ENCODE measurements at regions not wholly inside any gene's neighbourhood (a gene's known extent, or its start where the extent isn't known, plus 50 kb on each side); places are given as distances from the start of the nearest gene placed in this dataset.

- Histone ChIP-seq H3K9me3 (ENCODE audit: severe bottlenecking) (no peaks in the 10 kb centered on the region), H3K4me3 (ENCODE audit: severe bottlenecking) (no peak overlapping the region), H3K36me3 (ENCODE audit: low read depth) (no peaks in the 10 kb centered on the region), H3K4me1 (ENCODE audit: insufficient read depth, poor library complexity, severe bottlenecking) (no peaks in the 10 kb centered on the region), H3K27me3 (ENCODE audit: insufficient read depth, poor library complexity, severe bottlenecking) (no peaks in the 10 kb centered on the region), H3K27ac (ENCODE audit: poor library complexity, severe bottlenecking) (no peak overlapping the region)
- TF ChIP-seq, protein P1, sequence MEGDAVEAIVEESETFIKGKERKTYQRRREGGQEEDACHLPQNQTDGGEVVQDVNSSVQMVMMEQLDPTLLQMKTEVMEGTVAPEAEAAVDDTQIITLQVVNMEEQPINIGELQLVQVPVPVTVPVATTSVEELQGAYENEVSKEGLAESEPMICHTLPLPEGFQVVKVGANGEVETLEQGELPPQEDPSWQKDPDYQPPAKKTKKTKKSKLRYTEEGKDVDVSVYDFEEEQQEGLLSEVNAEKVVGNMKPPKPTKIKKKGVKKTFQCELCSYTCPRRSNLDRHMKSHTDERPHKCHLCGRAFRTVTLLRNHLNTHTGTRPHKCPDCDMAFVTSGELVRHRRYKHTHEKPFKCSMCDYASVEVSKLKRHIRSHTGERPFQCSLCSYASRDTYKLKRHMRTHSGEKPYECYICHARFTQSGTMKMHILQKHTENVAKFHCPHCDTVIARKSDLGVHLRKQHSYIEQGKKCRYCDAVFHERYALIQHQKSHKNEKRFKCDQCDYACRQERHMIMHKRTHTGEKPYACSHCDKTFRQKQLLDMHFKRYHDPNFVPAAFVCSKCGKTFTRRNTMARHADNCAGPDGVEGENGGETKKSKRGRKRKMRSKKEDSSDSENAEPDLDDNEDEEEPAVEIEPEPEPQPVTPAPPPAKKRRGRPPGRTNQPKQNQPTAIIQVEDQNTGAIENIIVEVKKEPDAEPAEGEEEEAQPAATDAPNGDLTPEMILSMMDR (IDR thresholded peaks at IDR 0.05; ENCODE audit: poor library complexity, severe bottlenecking) = no peak
- ATAC-seq (ENCODE audit: low read depth) (no peak), DNase-seq (ENCODE audit: low spot score) (no peak)
Measured at GRCh38 chr2:16260041-16260830, 319.9 kb downstream of the MYCN start.

DNA sequence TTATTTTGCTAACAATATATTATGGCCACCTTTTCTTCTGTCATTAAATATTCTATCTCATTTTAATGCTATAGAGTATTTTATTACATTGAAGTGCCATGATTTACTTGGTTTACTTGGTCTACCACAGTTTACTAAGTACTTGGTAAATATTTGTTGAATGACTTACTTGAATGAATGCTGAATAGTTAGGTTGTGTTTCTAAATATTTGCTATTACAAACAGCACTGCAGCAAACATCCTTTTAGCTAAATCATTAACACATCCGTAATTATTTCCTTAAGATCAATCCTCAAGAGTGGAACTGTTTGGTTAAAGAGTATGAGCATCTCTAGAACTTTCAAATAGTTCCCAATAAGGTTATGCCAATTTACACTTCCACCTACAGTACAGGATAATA lies 318.7 kb downstream of the MYCN start:
- no peaks in the 10 kb centered on the region for H3K4me1 ChIP-seq (ENCODE audit: insufficient read depth, poor library complexity, severe bottlenecking)
- H3K4me3 ChIP-seq (ENCODE audit: severe bottlenecking) = no peak overlapping the region
- no peaks in the 10 kb centered on the region for H3K9me3 ChIP-seq (ENCODE audit: severe bottlenecking)
- TF ChIP-seq, protein P1 (IDR thresholded peaks at IDR 0.05; ENCODE audit: poor library complexity, severe bottlenecking) = no peak
- no peaks in the 10 kb centered on the region for H3K36me3 ChIP-seq (ENCODE audit: low read depth)
- H3K27ac ChIP-seq (ENCODE audit: poor library complexity, severe bottlenecking) = no peak overlapping the region
- no peak for DNase-seq (ENCODE audit: low spot score)
- ATAC-seq (ENCODE audit: low read depth) = no peak
- no peaks in the 10 kb centered on the region for H3K27me3 ChIP-seq (ENCODE audit: insufficient read depth, poor library complexity, severe bottlenecking)

- no peaks in the 10 kb centered on the region for H3K9me3 ChIP-seq (ENCODE audit: severe bottlenecking)
- TF ChIP-seq, protein P1 (IDR thresholded peaks at IDR 0.05; ENCODE audit: poor library complexity, severe bottlenecking) = no peak
- H3K27me3 ChIP-seq (ENCODE audit: insufficient read depth, poor library complexity, severe bottlenecking) = no peaks in the 10 kb centered on the region
- ATAC-seq (ENCODE audit: low read depth) (no peak), DNase-seq (ENCODE audit: low spot score) (no peak)
- H3K36me3 ChIP-seq (ENCODE audit: low read depth) = no peaks in the 10 kb centered on the region
- no peak overlapping the region for H3K4me3 ChIP-seq (ENCODE audit: severe bottlenecking)
- no peaks in the 10 kb centered on the region for H3K4me1 ChIP-seq (ENCODE audit: insufficient read depth, poor library complexity, severe bottlenecking)
- H3K27ac ChIP-seq (ENCODE audit: poor library complexity, severe bottlenecking) = no peak overlapping the region
Measured at GRCh38 chr2:16258350-16258749, 318.0 kb downstream of the MYCN start.

DNA sequence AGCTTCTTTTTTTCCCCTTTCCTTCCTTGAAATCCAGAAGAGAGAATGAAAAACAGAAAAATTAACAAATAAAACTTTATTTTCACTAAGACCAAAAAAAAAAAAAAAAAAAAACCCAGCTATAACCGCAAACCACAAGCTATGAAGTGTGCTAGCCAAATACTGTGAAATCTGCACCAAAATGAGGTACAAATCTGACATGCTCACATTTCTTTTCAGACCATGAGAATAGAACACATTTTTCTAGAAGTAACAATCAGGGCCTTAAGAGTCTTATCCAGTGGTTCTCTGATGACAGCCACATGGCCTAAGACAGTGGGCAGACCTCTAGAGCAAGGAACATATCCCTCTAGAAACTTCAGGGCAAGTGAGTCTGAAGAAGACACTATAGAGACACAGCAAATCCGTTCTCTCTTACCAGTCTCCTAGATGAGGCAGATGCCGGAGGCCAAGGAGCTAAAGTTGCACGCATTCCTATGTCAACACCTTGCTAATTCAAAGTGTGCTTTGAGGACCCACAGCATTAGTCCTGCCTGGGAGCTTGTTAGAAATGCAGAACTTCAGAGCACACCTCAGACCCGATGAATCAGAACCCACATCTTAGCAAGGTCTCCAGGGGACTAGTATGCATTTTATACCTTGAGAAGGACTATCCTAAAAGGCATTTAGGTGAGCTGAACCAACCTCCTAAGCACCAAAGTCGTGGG lies 317.1 kb downstream of the MYCN start:
- Histone ChIP-seq H3K36me3 (ENCODE audit: low read depth) (no peaks in the 10 kb centered on the region), H3K27ac (ENCODE audit: poor library complexity, severe bottlenecking) (no peak overlapping the region), H3K27me3 (ENCODE audit: insufficient read depth, poor library complexity, severe bottlenecking) (no peaks in the 10 kb centered on the region), H3K4me3 (ENCODE audit: severe bottlenecking) (no peak overlapping the region), H3K4me1 (ENCODE audit: insufficient read depth, poor library complexity, severe bottlenecking) (no peaks in the 10 kb centered on the region), H3K9me3 (ENCODE audit: severe bottlenecking) (no peaks in the 10 kb centered on the region)
- TF ChIP-seq, protein P1 (IDR thresholded peaks at IDR 0.05; ENCODE audit: poor library complexity, severe bottlenecking) = no peak
- DNase-seq (ENCODE audit: low spot score) = no peak
- no peak for ATAC-seq (ENCODE audit: low read depth)

Measured in RWPE2 (cell line).